GM12878 (cell line): ENCODE measurements at regions not wholly inside any gene's neighbourhood (a gene's known extent, or its start where the extent isn't known, plus 50 kb on each side); places are given as distances from the start of the nearest gene placed in this dataset.

Source experiments
- ATAC-seq: fragments of 200-7000 bp; cut with Tn5 transposase; 3 replicates; pipeline ENCODE4 v1.9.1; 2020; ENCODE audit warnings: mild to moderate bottlenecking, moderate library complexity
- BruUV-seq: library from RNA; stranded (reverse); fragments of 400-500 nt; replicated peaks from 2 replicates; lab custom pipeline; 2021; lab: Mats Ljungman, UMichigan
- CTCF ChIA-PET: fragments of 300-600 bp; sonication (Branson Sonifier 250); formaldehyde crosslinking; extraction: SDS; loops from one replicate; lab custom pipeline; 2021; ENCODE audit warnings: inconsistent platforms; lab: Yijun Ruan, JAX
- POLR2A ChIA-PET: fragments of 350-600 bp; formaldehyde crosslinking; extraction: SDS; loops from one replicate; lab custom pipeline; 2021; ENCODE audit warnings: inconsistent platforms; lab: Charles Lee
- RAD21 ChIA-PET: fragments of 300-600 bp; sonication (Branson Sonifier 250); formaldehyde crosslinking; loops from one replicate; lab custom pipeline; 2023; ENCODE audit warnings: antibody characterized with exemption; ENCODE audit not compliant: unreplicated experiment; lab: Charles Lee
- SMC1A ChIA-PET: fragments of 300-600 bp; sonication (Branson Sonifier 250); formaldehyde crosslinking; loops from one replicate; lab custom pipeline; 2023; ENCODE audit not compliant: unreplicated experiment, uncharacterized antibody; lab: Charles Lee
- DNase-seq: peaks from one replicate; pipeline ENCODE4 v3.0.0-alpha.2; 2011; ENCODE audit warnings: low read depth, low spot score
- FAIRE-seq: peaks from 3 replicates; lab custom pipeline; 2011; peaks lifted over from hg19 to GRCh38; lab: Jason Lieb, UNC
- H2AFZ ChIP-seq: 2 replicates; pipeline ENCODE4 v1.6.0; 2011; ENCODE audit warnings: low read depth, low read length, control low read depth; ENCODE audit not compliant: control insufficient read depth
- H3K27ac ChIP-seq: 2 replicates; pipeline ENCODE4 v1.5.1; 2011; ENCODE audit warnings: control low read depth; ENCODE audit not compliant: control insufficient read depth, insufficient read depth
- H3K27me3 ChIP-seq, 2 experiments: replicated peaks in 1 of 2; 2 replicates each; pipeline versions ENCODE4 v1.6.0 to v1.6.1; 2011; ENCODE audit warnings: low read length in 1 of 2; ENCODE audit not compliant: control insufficient read depth in 2 of 2, insufficient read depth in 2 of 2
- H3K36me3 ChIP-seq, 2 experiments: 2 replicates each; pipeline ENCODE4 v1.5.1; 2011; ENCODE audit warnings: low read length in 1 of 2; ENCODE audit not compliant: control insufficient read depth in 2 of 2, insufficient read depth in 2 of 2
- H3K4me1 ChIP-seq: 2 replicates; pipeline ENCODE4 v1.6.1; 2011; ENCODE audit warnings: mild to moderate bottlenecking, low read length, moderate library complexity, mixed read lengths; ENCODE audit not compliant: control insufficient read depth, insufficient read depth
- H3K4me2 ChIP-seq: 2 replicates; pipeline ENCODE4 v1.6.0; 2011; ENCODE audit warnings: control low read depth; ENCODE audit not compliant: control insufficient read depth, insufficient read depth
- H3K4me3 ChIP-seq: fragments of 200-600 bp; sonication (generic); 2 replicates; pipeline ENCODE4 v1.5.1; 2016
- H3K79me2 ChIP-seq: 2 replicates; pipeline ENCODE4 v1.6.0; 2011; ENCODE audit warnings: low read length; ENCODE audit not compliant: control insufficient read depth, insufficient read depth
- H3K9ac ChIP-seq: 2 replicates; pipeline ENCODE4 v1.8.0; 2011; ENCODE audit warnings: low read length, control low read depth, mixed read lengths; ENCODE audit not compliant: control insufficient read depth, insufficient read depth
- H3K9me3 ChIP-seq: replicated peaks from 3 replicates; pipeline ENCODE4 v1.5.1; 2011; ENCODE audit warnings: mild to moderate bottlenecking, low read length; ENCODE audit not compliant: control insufficient read depth, insufficient read depth
- H4K20me1 ChIP-seq: 2 replicates; pipeline ENCODE4 v1.6.0; 2011; ENCODE audit not compliant: control insufficient read depth, insufficient read depth
- KAT2A ChIP-seq: conservative IDR thresholded peaks from 2 replicates; pipeline ENCODE4 v1.6.1; 2011; ENCODE audit warnings: low read depth, low read length; ENCODE audit not compliant: control insufficient read depth
- NFIC ChIP-seq: IDR thresholded peaks from 2 replicates; pipeline ENCODE4 v1.6.1; 2012; ENCODE audit warnings: low read depth, mild to moderate bottlenecking, inconsistent platforms, low read length, moderate library complexity
- RAD21 ChIP-seq: IDR thresholded peaks from 2 replicates; pipeline ENCODE4 v1.6.1; 2011; ENCODE audit warnings: mild to moderate bottlenecking, low read depth, low read length, moderate library complexity; ENCODE audit not compliant: insufficient read depth
- RB1 ChIP-seq: fragments of 450-650 bp; formaldehyde crosslinking; IDR thresholded peaks from 2 replicates; pipeline ENCODE4 v1.6.1; 2017; ENCODE audit warnings: mild to moderate bottlenecking, borderline replicate concordance
- RELB ChIP-seq: fragments of 450-650 bp; IDR thresholded peaks from 2 replicates; pipeline ENCODE4 v1.6.1; 2017; ENCODE audit warnings: low read depth, mild to moderate bottlenecking, moderate library complexity
- ZNF207 ChIP-seq: fragments of 450-650 bp; IDR thresholded peaks from 2 replicates; pipeline ENCODE4 v1.6.1; 2014; ENCODE audit warnings: antibody characterized with exemption, mild to moderate bottlenecking, borderline replicate concordance
- ZSCAN29 ChIP-seq: fragments of 450-650 bp; IDR thresholded peaks from 2 replicates; pipeline ENCODE4 v1.6.1; 2017; ENCODE audit warnings: mild to moderate bottlenecking, moderate library complexity
- WGBS: methylation state at CpG from one replicate; pipeline ENCODE4 v1.1.6; 2016; ENCODE audit warnings: low lambda C conversion rate; ENCODE audit not compliant: insufficient replicate concordance, insufficient coverage; ENCODE audit errors: missing lambda C conversion rate; 5-methylcytosine and 5-hydroxymethylcytosine counted together
- in situ Hi-C: fragments of 300-500 bp; cut with MboI; formaldehyde crosslinking; loops from 9 replicates; pipeline ENCODE4 v1.14.3; 2018; ENCODE audit warnings: mixed read lengths
- intact Hi-C: fragments of 100-400 bp; cut with micrococcal nuclease; formaldehyde crosslinking; loops from one replicate; pipeline ENCODE4 v1.14.2; 2022; ENCODE audit not compliant: unreplicated experiment
- TF ChIP-seq, protein P1 (sequence below): IDR thresholded peaks from 2 replicates; pipeline ENCODE4 v1.6.1; 2011; ENCODE audit warnings: borderline replicate concordance, low read depth, mild to moderate bottlenecking, moderate library complexity, mixed read lengths, low read length; ENCODE audit not compliant: insufficient read depth; ENCODE audit errors: extremely low read length
- TF ChIP-seq, protein P2 (sequence below): fragments of 150-350 bp; IDR thresholded peaks from 2 replicates; pipeline ENCODE4 v1.6.1; 2016; ENCODE audit warnings: low read depth, low read length
- TF ChIP-seq, protein P3 (sequence below): fragments of 450-650 bp; IDR thresholded peaks from 2 replicates; pipeline ENCODE4 v1.6.1; 2018; ENCODE audit warnings: mild to moderate bottlenecking, low read depth, moderate library complexity; ENCODE audit not compliant: partially characterized antibody

DNA sequence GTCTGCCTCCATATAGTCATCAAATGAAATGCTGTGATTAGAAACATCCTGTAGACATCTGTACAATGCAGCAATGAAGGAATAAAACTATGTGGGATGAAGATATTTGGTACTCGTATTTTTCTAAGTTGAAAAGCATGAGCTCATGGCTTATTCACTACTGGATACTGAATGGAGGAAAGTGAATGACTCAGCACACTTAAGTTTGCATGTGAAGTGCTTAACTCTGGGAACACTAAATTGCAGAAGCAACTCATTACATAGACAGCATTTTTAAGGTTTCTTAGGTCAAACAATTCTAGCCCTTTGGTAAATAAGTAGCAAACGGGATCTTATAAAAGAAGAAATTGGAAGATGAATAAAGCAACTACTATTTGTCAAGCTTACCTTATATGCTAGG lies 429.0 kb upstream of the MIR17HG start:
- CTCF ChIA-PET, result interaction anchor here (1.0 to 1.2 kb wide), 2 partner anchors 50 to 52 kb away, joined by 3 to 4 read pairs; no protein-coding TSS in a partner anchor
- ATAC-seq (no peak), FAIRE-seq (no peak), DNase-seq (no peak)
- intact Hi-C loops (no loop called here), in situ Hi-C loops (no loop called here)
- 0% methylated on average over 2 of the region's 2 CpGs for WGBS
- H3K4me2 ChIP-seq, result no peak overlapping the region
- H3K27ac ChIP-seq, result no peak overlapping the region
- BruUV-seq, result no TSS peak
- RAD21 ChIA-PET, result no interaction called here
- H3K79me2 ChIP-seq, result no peaks in the 10 kb centered on the region
- POLR2A ChIA-PET, result no interaction called here
- no peaks in the 10 kb centered on the region for H3K4me1 ChIP-seq
- no peaks in the 10 kb centered on the region for H4K20me1 ChIP-seq
- no peaks in the 10 kb centered on the region for H3K9me3 ChIP-seq
- H3K36me3 ChIP-seq, result no peaks in the 10 kb centered on the region
- H3K27me3 ChIP-seq, result no peaks in the 10 kb centered on the region
- H3K4me3 ChIP-seq, result no peak overlapping the region
- H3K9ac ChIP-seq, result no peak overlapping the region
- H2AFZ ChIP-seq, result no peak overlapping the region
- TF ChIP-seq ZNF207 (no peak), RELB (no peak), RAD21 (no peak), NFIC (no peak), ZSCAN29 (no peak), RB1 (no peak), KAT2A (no peak)
- TF ChIP-seq, protein P1, sequence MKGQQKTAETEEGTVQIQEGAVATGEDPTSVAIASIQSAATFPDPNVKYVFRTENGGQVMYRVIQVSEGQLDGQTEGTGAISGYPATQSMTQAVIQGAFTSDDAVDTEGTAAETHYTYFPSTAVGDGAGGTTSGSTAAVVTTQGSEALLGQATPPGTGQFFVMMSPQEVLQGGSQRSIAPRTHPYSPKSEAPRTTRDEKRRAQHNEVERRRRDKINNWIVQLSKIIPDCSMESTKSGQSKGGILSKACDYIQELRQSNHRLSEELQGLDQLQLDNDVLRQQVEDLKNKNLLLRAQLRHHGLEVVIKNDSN, result no peak
- TF ChIP-seq, protein P2, sequence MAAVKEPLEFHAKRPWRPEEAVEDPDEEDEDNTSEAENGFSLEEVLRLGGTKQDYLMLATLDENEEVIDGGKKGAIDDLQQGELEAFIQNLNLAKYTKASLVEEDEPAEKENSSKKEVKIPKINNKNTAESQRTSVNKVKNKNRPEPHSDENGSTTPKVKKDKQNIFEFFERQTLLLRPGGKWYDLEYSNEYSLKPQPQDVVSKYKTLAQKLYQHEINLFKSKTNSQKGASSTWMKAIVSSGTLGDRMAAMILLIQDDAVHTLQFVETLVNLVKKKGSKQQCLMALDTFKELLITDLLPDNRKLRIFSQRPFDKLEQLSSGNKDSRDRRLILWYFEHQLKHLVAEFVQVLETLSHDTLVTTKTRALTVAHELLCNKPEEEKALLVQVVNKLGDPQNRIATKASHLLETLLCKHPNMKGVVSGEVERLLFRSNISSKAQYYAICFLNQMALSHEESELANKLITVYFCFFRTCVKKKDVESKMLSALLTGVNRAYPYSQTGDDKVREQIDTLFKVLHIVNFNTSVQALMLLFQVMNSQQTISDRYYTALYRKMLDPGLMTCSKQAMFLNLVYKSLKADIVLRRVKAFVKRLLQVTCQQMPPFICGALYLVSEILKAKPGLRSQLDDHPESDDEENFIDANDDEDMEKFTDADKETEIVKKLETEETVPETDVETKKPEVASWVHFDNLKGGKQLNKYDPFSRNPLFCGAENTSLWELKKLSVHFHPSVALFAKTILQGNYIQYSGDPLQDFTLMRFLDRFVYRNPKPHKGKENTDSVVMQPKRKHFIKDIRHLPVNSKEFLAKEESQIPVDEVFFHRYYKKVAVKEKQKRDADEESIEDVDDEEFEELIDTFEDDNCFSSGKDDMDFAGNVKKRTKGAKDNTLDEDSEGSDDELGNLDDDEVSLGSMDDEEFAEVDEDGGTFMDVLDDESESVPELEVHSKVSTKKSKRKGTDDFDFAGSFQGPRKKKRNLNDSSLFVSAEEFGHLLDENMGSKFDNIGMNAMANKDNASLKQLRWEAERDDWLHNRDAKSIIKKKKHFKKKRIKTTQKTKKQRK, result no peak
- TF ChIP-seq, protein P3, sequence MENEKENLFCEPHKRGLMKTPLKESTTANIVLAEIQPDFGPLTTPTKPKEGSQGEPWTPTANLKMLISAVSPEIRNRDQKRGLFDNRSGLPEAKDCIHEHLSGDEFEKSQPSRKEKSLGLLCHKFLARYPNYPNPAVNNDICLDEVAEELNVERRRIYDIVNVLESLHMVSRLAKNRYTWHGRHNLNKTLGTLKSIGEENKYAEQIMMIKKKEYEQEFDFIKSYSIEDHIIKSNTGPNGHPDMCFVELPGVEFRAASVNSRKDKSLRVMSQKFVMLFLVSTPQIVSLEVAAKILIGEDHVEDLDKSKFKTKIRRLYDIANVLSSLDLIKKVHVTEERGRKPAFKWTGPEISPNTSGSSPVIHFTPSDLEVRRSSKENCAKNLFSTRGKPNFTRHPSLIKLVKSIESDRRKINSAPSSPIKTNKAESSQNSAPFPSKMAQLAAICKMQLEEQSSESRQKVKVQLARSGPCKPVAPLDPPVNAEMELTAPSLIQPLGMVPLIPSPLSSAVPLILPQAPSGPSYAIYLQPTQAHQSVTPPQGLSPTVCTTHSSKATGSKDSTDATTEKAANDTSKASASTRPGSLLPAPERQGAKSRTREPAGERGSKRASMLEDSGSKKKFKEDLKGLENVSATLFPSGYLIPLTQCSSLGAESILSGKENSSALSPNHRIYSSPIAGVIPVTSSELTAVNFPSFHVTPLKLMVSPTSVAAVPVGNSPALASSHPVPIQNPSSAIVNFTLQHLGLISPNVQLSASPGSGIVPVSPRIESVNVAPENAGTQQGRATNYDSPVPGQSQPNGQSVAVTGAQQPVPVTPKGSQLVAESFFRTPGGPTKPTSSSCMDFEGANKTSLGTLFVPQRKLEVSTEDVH, result no peak
- SMC1A ChIA-PET, result no interaction called here
